ENCODE measurements at regions not wholly inside any gene's neighbourhood (a gene's known extent, or its start where the extent isn't known, plus 50 kb on each side); places are given as distances from the start of the nearest gene placed in this dataset.
"Not testable (repeated sequence)": the region's sequence is repeated elsewhere in the genome, so short reads cannot be mapped to it uniquely, and the experiment has no call there.

DNA sequence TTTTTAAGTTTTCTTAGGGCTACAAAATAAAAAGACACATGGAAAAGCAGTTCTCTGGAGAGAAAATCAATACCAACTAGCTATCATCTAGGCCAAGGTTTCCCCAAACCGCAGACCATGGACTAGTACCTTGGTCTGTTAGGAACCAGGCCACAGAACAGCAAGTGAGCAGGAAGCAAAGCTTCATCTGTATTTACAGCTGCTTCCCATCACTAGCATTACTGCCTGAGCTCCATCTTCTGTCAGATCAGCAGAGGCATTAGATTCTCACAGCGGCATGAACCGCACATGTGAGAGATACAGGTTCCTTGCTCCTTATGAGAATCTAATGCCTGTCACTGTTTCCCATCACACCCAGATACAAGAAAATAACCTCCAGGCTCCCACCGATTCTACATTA, 1907.6 kb upstream of the ACO1 start:
- no peak for DNase-seq

DNA sequence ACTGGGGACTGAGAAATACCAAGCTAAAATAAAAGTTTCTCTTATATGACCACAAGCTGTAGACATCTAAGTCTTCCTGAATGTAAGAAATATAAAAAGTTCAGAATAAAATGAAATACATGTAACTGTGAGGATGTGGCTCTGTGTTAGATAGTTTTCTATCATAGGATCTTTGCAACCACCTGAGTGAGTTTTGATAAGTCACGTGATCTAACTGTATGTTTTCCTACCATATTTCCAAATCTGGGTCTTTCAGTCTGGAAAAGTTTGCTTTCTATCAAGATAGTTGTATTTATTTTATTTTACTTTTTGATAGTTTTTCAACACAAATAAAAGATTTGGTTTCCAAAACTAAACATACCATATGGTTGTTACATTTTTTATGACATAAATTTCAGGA, 1905.8 kb upstream of the ACO1 start:
- DNase-seq, result no peak

DNA sequence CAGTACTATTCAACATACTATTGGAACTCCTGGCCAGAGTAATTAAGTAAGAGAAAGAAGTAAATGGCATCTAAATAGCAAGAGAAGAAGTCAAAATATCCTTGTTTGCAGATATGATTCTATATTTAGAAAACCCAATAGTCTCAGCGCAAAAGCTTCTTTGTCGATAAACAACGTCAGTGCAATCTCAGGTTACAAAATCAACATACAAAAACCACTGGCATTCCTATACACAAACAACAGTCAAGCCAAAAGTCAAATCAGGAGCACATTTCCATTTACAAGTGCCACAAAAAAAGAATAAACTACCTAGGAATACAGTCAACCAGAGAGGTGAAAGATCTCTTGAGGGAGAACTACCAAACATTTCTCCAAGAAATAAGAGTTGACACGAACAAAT, 1901.9 kb upstream of the ACO1 start:
- no peak for DNase-seq

DNA sequence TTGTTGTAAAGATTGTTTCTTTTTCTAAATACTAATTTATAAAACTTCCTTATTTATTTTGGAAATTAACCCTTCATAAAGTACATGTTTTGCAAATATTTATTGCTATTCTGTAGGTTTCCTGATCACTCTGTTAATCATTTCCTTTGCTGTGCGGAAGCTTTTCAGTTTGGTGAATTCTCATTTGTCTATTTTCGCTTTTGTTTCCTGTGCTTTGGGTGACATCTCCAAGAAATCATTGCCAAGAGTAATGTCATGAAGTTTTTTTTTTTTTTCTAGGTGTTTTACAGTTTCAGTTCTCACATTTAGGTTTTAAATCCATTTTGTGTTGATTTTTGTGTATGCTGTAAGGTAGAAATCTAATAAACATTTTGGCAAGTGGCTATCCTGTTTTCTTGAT, 1899.8 kb upstream of the ACO1 start:
- DNase-seq, result no peak

DNA sequence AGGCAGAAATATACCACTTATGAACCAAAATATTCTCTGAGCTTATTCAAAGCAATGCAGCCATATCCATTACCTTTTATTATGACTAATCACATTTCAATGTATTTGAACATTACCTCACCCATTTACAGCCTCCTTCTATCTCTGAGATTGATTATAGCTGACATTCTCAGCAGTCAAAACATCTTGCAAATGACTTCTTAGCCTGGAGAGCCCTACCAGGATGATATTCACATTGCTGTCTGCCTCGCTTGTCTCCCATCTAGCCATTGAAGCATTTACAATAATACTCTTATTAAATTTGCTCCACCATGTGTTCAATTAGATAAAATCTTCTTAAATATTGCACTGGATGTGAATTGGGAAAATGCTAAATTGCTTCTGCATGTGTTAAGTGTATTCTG, 1879.9 kb upstream of the ACO1 start:
- DNase-seq, result no peak

DNA sequence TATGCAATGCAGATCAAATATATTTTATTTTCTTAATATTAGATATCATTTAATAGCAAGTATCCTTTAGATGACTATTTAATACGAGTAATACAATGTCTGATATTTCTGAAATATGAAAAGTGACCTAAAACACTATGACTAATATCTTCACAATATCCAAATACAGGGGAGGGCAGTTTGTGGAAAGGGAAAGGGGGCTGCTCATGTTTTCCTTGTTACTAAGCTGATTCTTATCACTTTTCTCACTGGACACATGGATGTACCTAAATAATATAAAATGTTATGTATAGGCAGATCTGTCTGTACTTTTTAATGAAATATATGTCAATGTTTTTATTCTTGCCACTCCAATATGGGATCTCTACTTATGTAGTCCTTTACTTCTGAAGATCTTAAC, 1879.1 kb upstream of the ACO1 start:
- DNase-seq, result no peak

DNA sequence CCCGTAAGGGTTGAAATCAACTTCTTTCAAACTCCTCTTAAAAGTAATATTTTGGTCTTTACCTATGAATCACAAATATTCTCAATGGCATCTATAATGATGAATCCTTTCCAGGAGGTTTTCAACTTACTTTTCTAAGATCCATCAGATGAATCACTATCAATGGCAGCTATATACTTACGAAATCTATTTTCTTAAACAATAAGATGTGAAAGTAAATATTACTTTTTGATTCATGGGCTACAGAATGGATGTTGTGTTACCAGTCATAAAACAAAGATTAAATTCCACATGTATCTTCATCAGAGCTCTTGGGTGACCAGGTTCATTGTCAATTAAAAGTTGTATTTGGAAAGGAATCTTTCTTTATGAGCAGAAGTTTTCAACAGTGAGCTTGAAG, 1877.7 kb upstream of the ACO1 start:
- DNase-seq, result no peak

DNA sequence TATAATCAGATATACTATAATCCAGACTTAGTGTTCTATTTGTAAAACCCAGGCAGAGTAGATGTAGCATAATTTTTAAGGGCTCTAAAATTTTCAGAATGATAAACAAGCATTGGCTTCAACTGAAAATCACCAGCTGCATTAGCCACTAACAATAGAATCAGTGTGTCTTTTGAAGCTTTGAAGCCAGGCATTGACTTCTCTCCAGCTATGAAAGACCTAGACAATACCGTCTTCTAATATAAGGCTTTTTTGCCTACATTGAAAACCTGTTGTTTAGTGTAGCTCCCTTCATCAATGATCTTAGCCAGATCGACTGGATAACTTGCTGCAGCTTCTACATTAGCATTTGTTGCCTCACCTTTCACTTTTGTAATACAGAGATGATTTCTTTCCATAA, 1877.3 kb upstream of the ACO1 start:
- no peak for DNase-seq

DNA sequence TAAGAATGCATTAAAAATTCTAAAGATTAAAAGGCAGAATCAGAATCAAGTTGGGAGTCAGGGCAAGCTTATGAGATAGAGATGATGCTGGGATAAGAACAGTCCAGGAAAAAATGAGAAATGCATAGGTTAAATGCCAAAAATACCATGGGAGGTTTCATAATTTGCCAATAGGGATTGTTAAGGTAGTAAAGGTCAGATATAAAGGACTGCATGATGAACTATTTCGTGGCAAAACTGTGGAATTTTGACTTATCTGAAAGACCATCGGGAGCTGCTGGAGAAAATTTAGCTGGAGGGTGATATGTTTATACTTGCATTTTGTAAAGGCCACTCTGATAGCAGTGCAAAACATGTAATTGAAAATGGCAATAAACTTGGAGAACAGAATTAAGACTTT, 1872.8 kb upstream of the ACO1 start:
- no peak for DNase-seq

DNA sequence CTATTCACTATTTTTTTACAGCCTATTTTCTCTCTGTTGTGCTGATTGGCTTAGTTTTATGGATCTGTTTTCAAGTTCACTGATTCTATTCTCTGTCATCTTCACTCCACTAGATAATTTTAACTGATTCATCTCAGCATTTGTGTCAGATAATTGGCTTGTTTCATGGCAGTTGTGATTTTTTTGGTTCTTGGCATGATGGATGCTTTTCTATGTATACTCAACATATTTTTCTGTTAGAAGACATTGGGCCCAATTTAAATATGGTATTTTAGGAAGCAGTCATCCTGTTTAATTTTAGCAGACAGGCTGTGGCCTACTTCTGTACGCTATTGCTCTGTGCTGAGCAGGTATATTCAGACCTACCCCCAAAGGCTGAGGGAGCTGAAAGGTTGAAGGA, 1865.3 kb upstream of the ACO1 start:
- DNase-seq, result no peak

DNA sequence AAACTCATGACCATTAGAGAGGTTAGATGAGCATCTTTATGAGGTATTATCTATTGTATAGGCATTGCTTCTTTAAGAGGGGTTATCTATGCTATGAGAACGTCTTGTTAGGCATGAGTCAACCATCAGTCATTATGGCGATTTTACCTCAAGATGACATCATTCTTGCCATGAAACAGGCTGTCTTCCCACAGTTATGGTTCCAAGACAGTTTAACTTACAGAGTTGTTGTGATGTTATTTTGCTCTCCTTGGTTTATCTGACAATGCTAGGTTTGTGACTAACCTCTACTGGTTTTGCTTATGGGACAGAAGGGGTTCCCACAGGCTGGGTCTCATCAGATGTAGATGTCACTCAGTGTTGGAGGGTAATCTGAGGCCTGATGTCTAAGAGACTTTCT, 1864.7 kb upstream of the ACO1 start:
- DNase-seq, result no peak

DNA sequence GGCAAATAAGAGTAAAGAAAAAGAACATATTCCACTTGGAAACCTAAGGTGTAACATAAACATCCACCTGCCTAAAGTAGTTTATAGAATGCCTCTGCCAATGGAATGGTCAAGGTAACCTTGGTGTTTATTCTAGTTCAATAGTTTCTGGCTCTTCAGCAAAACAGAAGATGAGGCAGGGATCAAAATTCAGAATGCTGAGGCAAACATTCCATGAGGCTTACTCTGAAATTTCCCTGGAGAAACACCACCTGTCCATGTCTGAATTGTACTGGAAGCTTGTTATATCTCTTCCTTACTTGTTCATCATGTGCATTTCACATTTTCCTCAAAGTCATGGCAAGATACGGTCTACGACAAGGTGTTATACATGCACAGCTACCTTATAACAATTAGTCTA, 1862.4 kb upstream of the ACO1 start:
- DNase-seq, result no peak

DNA sequence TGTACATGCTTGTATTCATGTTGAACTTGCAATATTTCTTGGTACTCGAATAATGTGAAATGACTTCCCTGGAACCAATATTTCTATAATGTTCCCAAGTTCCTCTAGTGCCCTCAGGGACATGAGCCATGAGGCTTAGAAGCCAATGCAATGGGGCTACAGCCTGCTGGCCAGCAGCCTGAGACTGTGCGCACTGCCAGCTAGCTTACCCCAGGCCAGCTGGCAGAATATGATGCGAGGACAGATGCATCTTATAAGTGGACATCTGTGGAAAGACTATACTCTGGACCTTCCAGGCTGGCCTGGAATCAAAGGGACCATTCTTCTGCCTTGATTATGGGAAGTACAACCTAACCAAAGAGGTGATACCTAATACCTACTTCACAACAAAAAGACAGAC, 1862.0 kb upstream of the ACO1 start:
- DNase-seq, result no peak

DNA sequence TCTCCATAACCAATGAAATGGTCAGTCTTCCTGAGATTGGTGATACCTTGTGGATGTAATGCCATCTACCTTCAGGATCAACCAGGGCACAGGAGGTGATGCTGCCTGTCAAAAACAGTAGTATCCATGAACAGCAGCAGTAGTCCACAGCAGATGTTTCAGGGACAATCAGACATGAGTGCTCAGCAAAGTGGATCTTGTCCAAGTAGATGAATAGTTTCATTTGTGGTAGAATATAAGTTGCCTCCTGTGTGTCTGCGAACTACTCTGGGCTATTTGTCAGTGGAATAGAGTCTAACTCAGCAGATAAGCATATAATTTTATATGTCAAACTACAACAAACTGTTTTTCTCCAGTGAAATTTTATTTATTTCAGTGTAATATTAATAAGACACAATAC, 1860.1 kb upstream of the ACO1 start:
- no peak for DNase-seq

DNA sequence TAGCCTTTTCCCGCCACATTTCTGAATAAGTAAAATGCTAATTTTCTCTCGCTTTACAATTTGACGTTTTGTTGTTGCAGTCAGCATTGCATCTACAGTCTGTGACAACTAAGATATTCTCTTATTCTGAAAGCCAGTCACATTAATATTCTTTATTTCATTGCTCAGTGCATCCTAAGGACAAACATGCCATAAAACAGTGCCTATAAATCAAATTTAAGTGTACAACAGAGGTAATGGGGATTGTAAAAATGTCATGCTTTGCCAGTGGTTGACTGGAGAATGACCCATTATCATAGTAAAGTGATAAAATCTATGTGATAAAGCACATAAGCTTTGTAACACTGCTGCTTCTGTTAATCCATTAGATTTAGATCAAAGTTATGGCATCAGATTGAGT, 1850.0 kb upstream of the ACO1 start:
- DNase-seq, result no peak

DNA sequence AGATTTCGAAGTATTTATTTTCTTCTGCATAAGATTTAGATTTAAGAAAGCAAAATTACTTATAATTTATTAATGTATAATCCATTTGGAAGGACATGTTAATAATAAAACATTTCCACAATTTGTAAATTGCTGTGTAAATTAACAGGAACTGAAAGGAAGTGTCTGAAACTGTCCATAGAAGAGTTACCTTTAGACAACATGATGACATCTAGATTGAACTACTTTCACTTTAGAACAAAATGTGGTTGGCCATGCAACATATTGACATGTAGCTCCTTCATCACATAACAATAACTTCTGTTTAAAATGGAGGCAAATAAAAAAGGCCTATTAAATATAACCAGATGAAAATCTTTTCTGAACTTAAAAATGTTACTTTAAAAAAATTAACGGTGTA, 1849.5 kb upstream of the ACO1 start:
- no peak for DNase-seq

DNA sequence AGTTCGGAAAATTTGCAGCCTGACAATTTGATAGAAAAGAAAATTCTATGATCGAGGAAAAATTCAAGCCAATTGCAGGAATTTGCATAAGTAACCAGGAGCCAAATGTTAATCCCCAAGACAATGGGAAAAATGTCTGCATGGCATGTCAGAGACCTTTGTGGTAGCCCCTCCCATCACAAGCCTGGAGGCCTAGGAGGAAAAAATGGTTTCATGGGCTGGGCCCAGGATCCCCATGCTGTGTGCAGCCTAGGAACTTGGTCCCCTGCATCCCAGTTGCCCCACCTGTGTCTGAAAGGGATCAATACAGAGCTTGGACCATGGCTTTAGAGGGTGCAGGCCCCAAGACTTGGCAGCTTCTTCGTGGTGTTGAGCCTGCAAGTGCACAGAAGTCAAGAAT, 1847.9 kb upstream of the ACO1 start:
- no peak for DNase-seq

DNA sequence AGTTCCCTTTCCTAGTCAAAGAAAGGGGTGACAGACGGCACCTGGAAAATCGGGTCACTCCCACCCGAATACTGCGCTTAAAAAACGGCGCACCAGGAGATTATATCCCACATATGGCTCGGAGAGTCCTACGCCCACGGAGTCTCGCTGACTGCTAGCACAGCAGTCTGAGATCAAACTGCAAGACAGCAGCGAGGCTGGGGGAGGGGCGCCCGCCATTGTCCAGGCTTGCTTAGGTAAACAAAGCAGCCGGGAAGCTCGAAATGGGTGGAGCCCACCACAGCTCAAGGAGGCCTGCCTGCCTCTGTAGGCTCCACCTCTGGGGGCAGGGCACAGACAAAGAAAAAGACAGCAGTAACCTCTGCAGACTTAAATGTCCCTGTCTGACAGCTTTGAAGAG, 1844.7 kb upstream of the ACO1 start:
- not testable (repeated sequence) for DNase-seq

DNA sequence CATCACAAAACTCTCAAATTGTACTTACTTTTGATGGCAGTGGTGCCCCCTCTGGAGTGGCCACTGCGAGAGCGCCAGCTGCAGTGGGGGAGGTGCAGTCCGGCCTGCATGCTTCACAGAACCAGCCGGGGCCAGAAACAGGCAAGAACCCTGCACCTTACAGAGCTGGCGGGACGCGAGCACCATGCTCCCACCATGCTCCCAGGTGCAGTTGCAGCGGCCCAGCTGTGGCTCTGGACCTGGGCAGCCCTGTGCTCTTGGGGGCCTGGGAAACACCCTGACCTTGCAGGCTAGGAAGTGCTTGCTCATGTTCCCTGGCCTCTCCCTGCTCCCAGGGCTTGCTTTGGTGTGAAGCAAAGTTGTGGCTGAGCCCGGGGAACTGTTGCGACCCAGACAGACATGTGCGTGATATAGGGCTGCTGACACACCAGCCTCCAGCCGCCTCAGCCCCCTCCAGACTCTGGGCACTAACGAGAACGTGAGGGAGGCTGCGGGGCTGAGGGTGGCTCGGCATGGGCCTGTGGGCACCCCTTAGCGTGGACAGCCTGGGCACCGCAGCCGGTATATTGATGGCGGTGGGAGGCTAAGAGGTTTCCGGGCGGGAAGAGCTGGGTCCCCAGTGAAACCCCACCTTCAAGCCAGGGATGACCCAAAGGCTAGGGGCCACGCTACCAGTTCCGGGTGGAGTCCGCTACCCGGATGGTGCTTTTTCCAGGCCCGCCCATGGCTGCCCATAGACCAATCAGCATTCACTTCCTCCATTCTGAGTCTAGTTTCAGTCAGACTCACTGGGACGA, 1809.9 kb upstream of the ACO1 start:
- no peak for DNase-seq

DNA sequence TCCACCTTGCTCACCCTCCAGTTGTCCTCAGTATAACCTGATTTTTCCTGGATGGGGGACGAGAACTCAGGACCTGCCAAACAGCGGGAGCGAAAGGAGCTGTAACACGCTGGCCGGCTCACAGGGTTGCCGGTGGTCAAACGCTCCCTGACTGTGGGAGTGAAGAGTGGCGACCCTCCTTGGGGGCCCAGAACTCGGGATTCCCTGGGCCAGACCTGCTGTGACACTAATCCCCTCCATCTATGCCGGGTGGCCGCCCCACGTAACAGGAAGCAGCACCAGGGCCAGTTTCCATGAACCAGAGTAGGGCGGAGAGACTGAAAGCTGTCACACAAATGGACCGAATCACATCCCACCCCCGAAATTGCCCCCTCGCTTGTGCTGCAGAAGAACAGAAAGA, 1809.2 kb upstream of the ACO1 start:
- DNase-seq, result no peak

DNA sequence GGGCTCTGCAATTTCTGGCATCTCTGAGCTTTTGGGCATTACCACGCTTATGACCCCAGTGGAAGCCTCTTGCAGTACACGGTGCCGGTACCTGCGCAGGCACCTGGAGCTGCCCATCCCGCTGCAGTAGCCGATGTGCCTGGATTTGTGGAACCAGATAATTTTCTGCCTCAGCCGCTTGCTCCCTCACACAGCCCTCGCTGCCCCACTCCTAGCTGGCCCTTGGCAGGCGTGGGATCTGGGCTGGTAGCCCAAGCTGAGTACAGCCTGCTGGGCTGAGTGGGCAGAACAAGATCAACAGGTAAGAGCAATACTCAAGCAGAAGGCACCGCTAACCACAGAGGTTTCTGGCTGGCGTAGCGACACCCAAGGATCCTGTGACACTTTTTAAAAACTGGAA, 1808.8 kb upstream of the ACO1 start:
- DNase-seq, result no peak

DNA sequence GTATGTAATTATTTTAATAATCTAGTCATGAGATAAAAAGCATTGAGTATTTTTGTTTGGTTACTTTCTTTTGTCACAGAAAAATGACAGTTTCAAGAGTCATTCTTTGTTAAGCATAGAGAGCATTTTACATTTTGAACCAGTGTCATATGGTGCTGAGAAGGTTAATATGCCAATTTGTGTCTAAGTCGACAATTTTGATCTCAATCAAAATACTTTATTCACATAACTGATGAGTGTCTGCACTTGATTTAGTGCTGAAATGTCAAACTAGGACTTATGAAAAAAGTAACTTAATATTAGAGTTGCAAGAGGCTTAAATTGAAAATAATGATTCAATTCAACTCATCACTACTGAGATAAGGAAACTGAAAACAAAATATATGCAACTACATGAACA, 1804.6 kb upstream of the ACO1 start:
- no peak for DNase-seq

DNA sequence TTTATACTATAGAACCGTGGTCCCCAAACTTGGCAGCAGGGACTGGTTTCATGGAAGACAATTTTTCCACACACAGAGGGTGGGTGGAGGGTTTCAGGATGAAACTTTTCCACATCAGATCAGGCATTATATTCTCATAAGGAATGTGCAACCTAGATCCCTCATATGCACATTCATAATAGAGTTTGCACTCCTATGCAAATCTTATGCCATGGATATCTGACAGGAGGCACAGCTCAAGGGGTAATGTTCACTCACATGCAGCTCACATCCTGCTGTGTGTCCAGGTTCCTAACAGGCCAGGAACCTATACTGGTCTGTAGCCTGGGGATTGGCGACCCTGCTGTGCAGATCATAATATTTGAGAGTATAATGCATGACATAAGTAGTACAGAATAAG, 1802.2 kb upstream of the ACO1 start:
- DNase-seq, result no peak

DNA sequence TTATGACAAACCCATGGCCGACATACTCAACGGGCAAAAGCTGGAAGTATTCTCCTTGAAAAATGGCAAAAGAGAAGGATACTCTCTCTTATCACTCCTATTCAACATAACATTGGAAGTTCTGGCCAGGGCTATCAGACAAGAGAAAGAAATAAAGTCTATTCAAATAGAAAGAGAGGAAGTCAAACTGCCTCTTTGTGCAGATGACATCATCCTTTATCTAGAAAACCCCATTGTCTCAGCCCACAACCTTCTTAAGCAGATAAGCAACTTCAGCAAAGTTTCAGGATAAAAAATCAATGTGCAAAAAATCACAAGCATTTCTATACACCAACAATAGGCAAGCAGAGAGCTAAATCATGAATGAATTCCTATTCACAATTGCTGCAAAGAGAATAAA, 1799.9 kb upstream of the ACO1 start:
- no peak for DNase-seq

DNA sequence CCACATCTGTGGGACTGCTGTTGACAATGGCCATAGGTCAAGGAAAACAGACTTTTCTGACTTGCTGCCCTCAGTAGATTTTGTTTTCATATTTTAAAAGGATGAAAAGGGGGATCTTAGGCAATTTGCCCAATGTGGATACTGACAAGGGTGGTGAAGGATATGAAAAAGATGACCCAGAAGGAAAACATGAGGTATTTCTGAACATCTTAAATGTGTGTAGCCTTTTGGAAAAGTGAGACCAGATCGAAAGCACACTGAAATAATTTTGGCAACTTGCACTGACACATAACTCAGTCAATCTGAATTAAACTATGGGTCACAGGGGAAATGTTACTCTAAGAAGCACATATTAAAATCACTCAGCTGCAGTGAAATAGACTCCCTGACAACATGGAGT, 1793.0 kb upstream of the ACO1 start:
- no peak for DNase-seq

Measured in suppressor macrophage (primary cell).